Right atrium auricular region (tissue), 2 donors: ENCODE measurements at regions not wholly inside any gene's neighbourhood (a gene's known extent, or its start where the extent isn't known, plus 50 kb on each side); places are given as distances from the start of the nearest gene placed in this dataset.

Source experiments
- DNase-seq: peaks from one replicate; pipeline ENCODE4 v3.0.0-alpha.2; 2019; ENCODE audit warnings: low spot score
- H3K27ac ChIP-seq, 2 donors: fragments of 200-600 bp; sonication (generic); 1 replicate in 1 of 2; 2 replicates in 1 of 2; pipeline ENCODE4 v1.5.1; 2016 to 2019
- H3K27me3 ChIP-seq, 2 donors: fragments of 200-600 bp; sonication (generic); one replicate each; pipeline versions ENCODE4 v1.5.1 to v1.6.0; 2017 to 2019
- H3K36me3 ChIP-seq: fragments of 200-600 bp; sonication (generic); one replicate; pipeline ENCODE4 v1.5.1; 2016
- H3K4me1 ChIP-seq, 2 donors: fragments of 200-600 bp; sonication (generic); one replicate each; pipeline versions ENCODE4 v1.5.1 to v1.6.0; 2017 to 2019
- H3K4me3 ChIP-seq, 2 donors: fragments of 200-600 bp; sonication (generic); 1 replicate in 1 of 2; 2 replicates in 1 of 2; pipeline ENCODE4 v1.5.1; 2017 to 2019; ENCODE audit warnings: mild to moderate bottlenecking in 1 of 2, moderate library complexity in 1 of 2
- H3K9me3 ChIP-seq, 2 donors: fragments of 200-600 bp; sonication (generic); one replicate each; pipeline ENCODE4 v1.5.1; 2019
- TF ChIP-seq, protein P1 (sequence below), 2 donors: fragments of 200-600 bp; sonication (generic); IDR thresholded peaks; one replicate each; pipeline ENCODE4 v1.5.1; 2019; ENCODE audit warnings: antibody characterized with exemption in 2 of 2

- Histone ChIP-seq H3K27me3 (no peaks in the 10 kb centered on the region), H3K4me1 (no peaks in the 10 kb centered on the region), H3K27ac (no peak overlapping the region), H3K36me3 (no peaks in the 10 kb centered on the region), H3K9me3 (no peaks in the 10 kb centered on the region), H3K4me3 (no peak overlapping the region)
- TF ChIP-seq, protein P1, sequence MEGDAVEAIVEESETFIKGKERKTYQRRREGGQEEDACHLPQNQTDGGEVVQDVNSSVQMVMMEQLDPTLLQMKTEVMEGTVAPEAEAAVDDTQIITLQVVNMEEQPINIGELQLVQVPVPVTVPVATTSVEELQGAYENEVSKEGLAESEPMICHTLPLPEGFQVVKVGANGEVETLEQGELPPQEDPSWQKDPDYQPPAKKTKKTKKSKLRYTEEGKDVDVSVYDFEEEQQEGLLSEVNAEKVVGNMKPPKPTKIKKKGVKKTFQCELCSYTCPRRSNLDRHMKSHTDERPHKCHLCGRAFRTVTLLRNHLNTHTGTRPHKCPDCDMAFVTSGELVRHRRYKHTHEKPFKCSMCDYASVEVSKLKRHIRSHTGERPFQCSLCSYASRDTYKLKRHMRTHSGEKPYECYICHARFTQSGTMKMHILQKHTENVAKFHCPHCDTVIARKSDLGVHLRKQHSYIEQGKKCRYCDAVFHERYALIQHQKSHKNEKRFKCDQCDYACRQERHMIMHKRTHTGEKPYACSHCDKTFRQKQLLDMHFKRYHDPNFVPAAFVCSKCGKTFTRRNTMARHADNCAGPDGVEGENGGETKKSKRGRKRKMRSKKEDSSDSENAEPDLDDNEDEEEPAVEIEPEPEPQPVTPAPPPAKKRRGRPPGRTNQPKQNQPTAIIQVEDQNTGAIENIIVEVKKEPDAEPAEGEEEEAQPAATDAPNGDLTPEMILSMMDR (IDR thresholded peaks at IDR 0.05) = no peak
- DNase-seq = no peak
Observed at GRCh38 chr11:80861193-80861592, 1420.4 kb upstream of the TENM4 start.

GRCh38 chr11:80860632-80861031 is 1419.8 kb upstream of the TENM4 start:
- Histone ChIP-seq H3K4me1 (no peaks in the 10 kb centered on the region), H3K36me3 (no peaks in the 10 kb centered on the region), H3K4me3 (no peak overlapping the region), H3K27ac (no peak overlapping the region), H3K9me3 (no peaks in the 10 kb centered on the region), H3K27me3 (no peaks in the 10 kb centered on the region)
- TF ChIP-seq, protein P1 (IDR thresholded peaks at IDR 0.05) = no peak
- no peak for DNase-seq

DNA sequence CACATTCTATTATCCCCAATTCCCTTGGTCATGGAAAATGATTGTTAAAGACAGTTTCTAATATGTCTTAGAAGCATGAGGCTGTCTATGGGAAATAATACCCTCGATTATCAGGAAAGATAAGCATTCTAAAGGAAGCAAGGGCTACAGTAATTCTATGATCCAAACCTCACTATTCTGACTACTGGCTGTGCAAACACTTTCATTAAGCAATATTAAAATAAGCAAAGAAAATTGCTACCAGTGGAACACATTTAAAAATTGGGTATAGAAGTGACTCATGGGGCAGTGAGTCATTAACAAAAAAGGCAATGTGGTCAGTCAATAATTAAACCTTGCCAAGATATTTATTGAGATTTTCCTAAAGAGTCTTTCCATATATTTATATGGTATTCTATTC is 1415.2 kb upstream of the TENM4 start:
- Histone ChIP-seq H3K4me3 (no peak overlapping the region), H3K27me3 (no peaks in the 10 kb centered on the region), H3K9me3 (no peaks in the 10 kb centered on the region), H3K4me1 (no peaks in the 10 kb centered on the region), H3K27ac (no peak overlapping the region), H3K36me3 (no peaks in the 10 kb centered on the region)
- TF ChIP-seq, protein P1 (IDR thresholded peaks at IDR 0.05) = no peak
- DNase-seq = no peak

DNA sequence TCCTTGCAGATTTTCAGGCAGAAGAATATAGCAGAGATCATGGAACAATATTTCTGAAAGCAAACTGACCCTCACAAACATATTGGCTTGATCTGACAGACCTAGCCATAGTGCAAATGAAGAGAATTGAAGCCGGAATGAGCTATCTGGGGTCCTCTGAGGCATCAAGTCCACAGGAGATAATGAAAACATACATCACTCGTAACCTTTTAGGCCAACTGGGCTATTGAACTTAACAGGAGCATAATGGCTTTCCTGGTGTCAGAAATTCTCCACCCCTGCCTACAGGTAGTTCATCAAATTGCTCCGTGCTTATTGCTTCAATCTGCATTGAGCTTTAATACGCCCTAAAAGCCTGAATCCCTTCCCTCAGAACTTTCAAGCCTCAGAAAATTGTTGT is 1414.6 kb upstream of the TENM4 start:
- TF ChIP-seq, protein P1 (IDR thresholded peaks at IDR 0.05) = no peak
- Histone ChIP-seq H3K9me3 (no peaks in the 10 kb centered on the region), H3K27ac (no peak overlapping the region), H3K36me3 (no peaks in the 10 kb centered on the region), H3K4me3 (no peak overlapping the region), H3K4me1 (no peaks in the 10 kb centered on the region), H3K27me3 (no peaks in the 10 kb centered on the region)
- no peak for DNase-seq

DNA sequence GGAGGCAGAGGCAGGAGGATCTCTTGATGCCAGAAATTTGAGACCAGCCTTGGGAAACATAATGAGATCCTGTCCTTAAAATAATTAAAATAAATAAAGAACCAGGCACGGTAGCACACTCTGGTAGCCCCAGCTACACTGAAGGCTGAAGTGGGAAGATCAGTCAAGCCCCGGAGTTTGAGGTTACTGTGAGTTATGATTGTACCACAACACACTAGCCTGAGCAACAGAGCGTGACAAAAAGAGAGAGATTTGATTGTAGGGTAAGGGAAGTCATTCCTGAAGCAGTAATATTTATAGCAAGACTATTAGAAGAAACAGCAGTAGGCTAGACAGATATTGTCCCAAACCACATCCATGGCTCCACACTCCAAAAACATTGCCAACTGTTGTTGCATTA is 1408.4 kb upstream of the TENM4 start:
- no peak overlapping the region for H3K4me3 ChIP-seq
- no peaks in the 10 kb centered on the region for H3K36me3 ChIP-seq
- TF ChIP-seq, protein P1 (IDR thresholded peaks at IDR 0.05) = no peak
- no peaks in the 10 kb centered on the region for H3K4me1 ChIP-seq
- no peaks in the 10 kb centered on the region for H3K9me3 ChIP-seq
- H3K27me3 ChIP-seq = no peaks in the 10 kb centered on the region
- no peak for DNase-seq
- no peak overlapping the region for H3K27ac ChIP-seq

- Histone ChIP-seq H3K4me3 (no peak overlapping the region), H3K9me3 (no peaks in the 10 kb centered on the region), H3K27me3 (no peaks in the 10 kb centered on the region), H3K4me1 (no peaks in the 10 kb centered on the region), H3K27ac (no peak overlapping the region), H3K36me3 (no peaks in the 10 kb centered on the region)
- DNase-seq = no peak
- TF ChIP-seq, protein P1 (IDR thresholded peaks at IDR 0.05) = no peak
Observed at GRCh38 chr11:80846979-80847378, 1406.1 kb upstream of the TENM4 start.
